ENCODE measurements at regions not wholly inside any gene's neighbourhood (a gene's known extent, or its start where the extent isn't known, plus 50 kb on each side); places are given as distances from the start of the nearest gene placed in this dataset.

- no peak for DNase-seq (ENCODE audit: low read depth)
- no peak overlapping the region for H3K4me3 ChIP-seq (ENCODE audit: control insufficient read depth, low read depth, low read length)
- no peak for TF ChIP-seq CTCF (IDR thresholded peaks at IDR 0.05; ENCODE audit: control insufficient read depth, insufficient read depth, low read depth, low read length, missing control alignments)
Observed at GRCh38 chr17:36773039-36773438, 164.2 kb upstream of the LHX1 start.

GRCh38 chr17:36777118-36777517 lies 160.2 kb upstream of the LHX1 start:
- no peak overlapping the region for H3K4me3 ChIP-seq (ENCODE audit: control insufficient read depth, low read depth, low read length)
- TF ChIP-seq CTCF (IDR thresholded peaks at IDR 0.05; ENCODE audit: control insufficient read depth, insufficient read depth, low read depth, low read length, missing control alignments): no peak
- DNase-seq (ENCODE audit: low read depth): no peak

GRCh38 chr17:36778448-36778847 lies 158.8 kb upstream of the LHX1 start:
- DNase-seq (ENCODE audit: low read depth): no peak
- TF ChIP-seq CTCF (IDR thresholded peaks at IDR 0.05; ENCODE audit: control insufficient read depth, insufficient read depth, low read depth, low read length, missing control alignments): no peak
- no peak overlapping the region for H3K4me3 ChIP-seq (ENCODE audit: control insufficient read depth, low read depth, low read length)

GRCh38 chr17:36779550-36779949 lies 157.7 kb upstream of the LHX1 start:
- no peak for TF ChIP-seq CTCF (IDR thresholded peaks at IDR 0.05; ENCODE audit: control insufficient read depth, insufficient read depth, low read depth, low read length, missing control alignments)
- no peak for DNase-seq (ENCODE audit: low read depth)
- no peak overlapping the region for H3K4me3 ChIP-seq (ENCODE audit: control insufficient read depth, low read depth, low read length)

GRCh38 chr17:36784633-36785032 lies 152.6 kb upstream of the LHX1 start:
- no peak for TF ChIP-seq CTCF (IDR thresholded peaks at IDR 0.05; ENCODE audit: control insufficient read depth, insufficient read depth, low read depth, low read length, missing control alignments)
- H3K4me3 ChIP-seq (ENCODE audit: control insufficient read depth, low read depth, low read length): no peak overlapping the region
- no peak for DNase-seq (ENCODE audit: low read depth)

GRCh38 chr17:36786867-36787266 lies 150.4 kb upstream of the LHX1 start:
- no peak for DNase-seq (ENCODE audit: low read depth)
- TF ChIP-seq CTCF (IDR thresholded peaks at IDR 0.05; ENCODE audit: control insufficient read depth, insufficient read depth, low read depth, low read length, missing control alignments): no peak
- no peak overlapping the region for H3K4me3 ChIP-seq (ENCODE audit: control insufficient read depth, low read depth, low read length)

All from AG09309 (cell line).